ENCODE measurements at regions not wholly inside any gene's neighbourhood (a gene's known extent, or its start where the extent isn't known, plus 50 kb on each side); places are given as distances from the start of the nearest gene placed in this dataset.

DNA sequence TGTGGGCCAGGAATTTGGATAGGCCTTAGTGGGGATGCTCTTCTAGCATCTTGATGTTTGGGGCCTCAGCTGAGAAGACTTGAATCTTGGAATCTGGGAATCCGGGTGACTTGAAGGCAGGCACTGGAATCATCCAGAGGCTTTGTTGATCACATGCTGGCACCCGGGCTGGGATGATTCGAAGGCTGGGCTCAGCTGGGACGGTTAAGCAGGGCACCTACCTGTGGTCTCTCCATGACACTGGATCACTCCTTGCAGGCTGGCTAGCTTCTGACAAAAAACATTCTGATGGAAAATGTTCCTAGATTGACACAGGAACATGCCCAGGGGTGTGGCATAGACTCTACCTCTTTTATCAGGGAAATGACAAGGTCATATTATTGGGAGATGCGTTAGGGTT is 149.1 kb downstream of the TENT4A start:
- TF ChIP-seq, protein P1, sequence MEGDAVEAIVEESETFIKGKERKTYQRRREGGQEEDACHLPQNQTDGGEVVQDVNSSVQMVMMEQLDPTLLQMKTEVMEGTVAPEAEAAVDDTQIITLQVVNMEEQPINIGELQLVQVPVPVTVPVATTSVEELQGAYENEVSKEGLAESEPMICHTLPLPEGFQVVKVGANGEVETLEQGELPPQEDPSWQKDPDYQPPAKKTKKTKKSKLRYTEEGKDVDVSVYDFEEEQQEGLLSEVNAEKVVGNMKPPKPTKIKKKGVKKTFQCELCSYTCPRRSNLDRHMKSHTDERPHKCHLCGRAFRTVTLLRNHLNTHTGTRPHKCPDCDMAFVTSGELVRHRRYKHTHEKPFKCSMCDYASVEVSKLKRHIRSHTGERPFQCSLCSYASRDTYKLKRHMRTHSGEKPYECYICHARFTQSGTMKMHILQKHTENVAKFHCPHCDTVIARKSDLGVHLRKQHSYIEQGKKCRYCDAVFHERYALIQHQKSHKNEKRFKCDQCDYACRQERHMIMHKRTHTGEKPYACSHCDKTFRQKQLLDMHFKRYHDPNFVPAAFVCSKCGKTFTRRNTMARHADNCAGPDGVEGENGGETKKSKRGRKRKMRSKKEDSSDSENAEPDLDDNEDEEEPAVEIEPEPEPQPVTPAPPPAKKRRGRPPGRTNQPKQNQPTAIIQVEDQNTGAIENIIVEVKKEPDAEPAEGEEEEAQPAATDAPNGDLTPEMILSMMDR (conservative IDR thresholded peaks at IDR 0.05): no peak
- no peaks in the 10 kb centered on the region for H3K27me3 Mint-ChIP-seq (ENCODE audit: insufficient read depth)
- H3K9ac ChIP-seq (ENCODE audit: extremely low read depth, low read length, poor library complexity, severe bottlenecking): no peak overlapping the region
- peaks cover 5% of the 10 kb centered on the region for H3K4me1 Mint-ChIP-seq
- no peaks in the 10 kb centered on the region for H3K4me1 ChIP-seq (ENCODE audit: control insufficient read depth, insufficient read depth, low read length)
- H3K27ac ChIP-seq (ENCODE audit: low read depth, low read length): no peak overlapping the region
- no peak overlapping the region for H3K4me3 Mint-ChIP-seq
- no peaks in the 10 kb centered on the region for H3K9me3 ChIP-seq (ENCODE audit: control insufficient read depth, low read length)
- H3K9me3 Mint-ChIP-seq: peaks cover 16% of the 10 kb centered on the region
- H3K36me3 ChIP-seq (ENCODE audit: control insufficient read depth, insufficient read depth, low read length): no peaks in the 10 kb centered on the region
- WGBS, 2 experiments (ENCODE audit: insufficient coverage in 1 of 2, insufficient read length in 1 of 2): 93% methylated on average over 5 of the region's 5 CpGs; no CpG with 5 or more reads in 1 of the 2 experiments
- no peaks in the 10 kb centered on the region for H3K27me3 ChIP-seq (ENCODE audit: control insufficient read depth, insufficient read depth, low read length, poor library complexity, severe bottlenecking)
- H3K4me3 ChIP-seq (ENCODE audit: low read length): no peak overlapping the region
- no peak for DNase-seq
- no peak overlapping the region for H3K27ac Mint-ChIP-seq
- H3K36me3 Mint-ChIP-seq (ENCODE audit: low read depth): peaks cover 5% of the 10 kb centered on the region

DNA sequence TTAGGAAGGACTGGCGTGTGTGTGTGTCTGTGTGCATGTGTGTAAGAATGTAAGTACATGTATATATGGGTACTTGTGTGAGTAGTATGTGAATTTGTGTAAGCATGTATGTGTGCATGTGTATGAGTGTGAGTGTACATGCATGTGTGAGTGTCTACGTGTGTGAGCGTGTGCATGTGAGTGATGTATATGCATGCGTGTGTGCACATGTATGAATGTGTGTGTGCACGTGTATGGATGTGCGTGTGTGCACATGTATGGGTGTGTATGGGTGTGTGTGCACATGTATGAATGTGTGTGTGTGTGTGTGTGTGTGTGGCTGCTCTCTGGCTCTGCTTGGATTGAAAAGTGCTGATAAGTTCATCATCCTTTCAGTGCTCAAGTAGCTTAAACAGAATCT is 154.5 kb downstream of the TENT4A start:
- H3K4me1 Mint-ChIP-seq: peaks cover 5% of the 10 kb centered on the region
- TF ChIP-seq, protein P1 (conservative IDR thresholded peaks at IDR 0.05): no peak
- no peak overlapping the region for H3K9ac ChIP-seq (ENCODE audit: extremely low read depth, low read length, poor library complexity, severe bottlenecking)
- H3K27me3 ChIP-seq (ENCODE audit: control insufficient read depth, insufficient read depth, low read length, poor library complexity, severe bottlenecking): peaks cover 7% of the 10 kb centered on the region
- H3K27me3 Mint-ChIP-seq (ENCODE audit: insufficient read depth): peaks cover 2% of the 10 kb centered on the region
- 92 to 100% methylated on average over 5 to 6 of the region's 6 CpGs for WGBS, 2 experiments (ENCODE audit: insufficient coverage in 1 of 2, insufficient read length in 1 of 2)
- H3K9me3 ChIP-seq (ENCODE audit: control insufficient read depth, low read length): no peaks in the 10 kb centered on the region
- no peaks in the 10 kb centered on the region for H3K4me1 ChIP-seq (ENCODE audit: control insufficient read depth, insufficient read depth, low read length)
- no peak overlapping the region for H3K27ac Mint-ChIP-seq
- DNase-seq: no peak
- H3K36me3 Mint-ChIP-seq (ENCODE audit: low read depth): peaks cover 5% of the 10 kb centered on the region
- H3K27ac ChIP-seq (ENCODE audit: low read depth, low read length): no peak overlapping the region
- no peak overlapping the region for H3K4me3 ChIP-seq (ENCODE audit: low read length)
- no peaks in the 10 kb centered on the region for H3K36me3 ChIP-seq (ENCODE audit: control insufficient read depth, insufficient read depth, low read length)
- H3K4me3 Mint-ChIP-seq: no peak overlapping the region
- H3K9me3 Mint-ChIP-seq: peaks cover 4% of the 10 kb centered on the region

DNA sequence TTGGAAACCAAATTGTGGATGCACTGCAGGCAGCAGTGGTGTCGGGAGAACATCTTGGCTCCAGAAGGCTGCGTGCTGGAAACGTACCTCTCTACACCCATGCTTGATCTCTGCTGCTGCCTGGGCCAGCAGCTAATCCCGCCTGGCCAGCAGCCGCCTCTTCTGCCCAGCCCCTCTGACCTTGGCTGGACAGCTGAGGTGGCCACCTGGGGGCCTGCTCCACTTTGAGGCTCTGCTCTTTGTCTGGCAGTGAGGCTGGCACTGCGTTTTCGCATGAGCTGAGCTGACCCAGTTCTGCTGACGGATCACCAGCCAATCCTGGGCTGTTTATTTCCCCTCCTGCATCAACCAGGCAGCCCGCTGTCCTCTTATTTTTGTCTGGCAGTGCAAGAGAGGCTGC is 154.9 kb downstream of the TENT4A start:
- Histone ChIP-seq H3K4me3 (ENCODE audit: low read length) (no peak overlapping the region), H3K9ac (ENCODE audit: extremely low read depth, low read length, poor library complexity, severe bottlenecking) (no peak overlapping the region), H3K36me3 (ENCODE audit: control insufficient read depth, insufficient read depth, low read length) (no peaks in the 10 kb centered on the region), H3K27me3 (ENCODE audit: control insufficient read depth, insufficient read depth, low read length, poor library complexity, severe bottlenecking) (peaks cover 7% of the 10 kb centered on the region), H3K9me3 (ENCODE audit: control insufficient read depth, low read length) (no peaks in the 10 kb centered on the region), H3K4me1 (ENCODE audit: control insufficient read depth, insufficient read depth, low read length) (no peaks in the 10 kb centered on the region), H3K27ac (ENCODE audit: low read depth, low read length) (peak overlapping the region; percentile 9)
- DNase-seq: no peak
- Mint-ChIP-seq H3K4me1 (peaks cover 5% of the 10 kb centered on the region), H3K9me3 (peaks cover 2% of the 10 kb centered on the region), H3K4me3 (no peak overlapping the region), H3K36me3 (ENCODE audit: low read depth) (peaks cover 1% of the 10 kb centered on the region), H3K27ac (no peak overlapping the region), H3K27me3 (ENCODE audit: insufficient read depth) (peaks cover 2% of the 10 kb centered on the region)
- WGBS, 2 experiments (ENCODE audit: insufficient coverage in 1 of 2, insufficient read length in 1 of 2): 88 to 90% methylated on average over 5 to 9 of the region's 9 CpGs
- TF ChIP-seq, protein P1 (conservative IDR thresholded peaks at IDR 0.05): no peak

Data from endodermal cell (in vitro differentiated cells).